PC-3 (cell line): ENCODE measurements at regions not wholly inside any gene's neighbourhood (a gene's known extent, or its start where the extent isn't known, plus 50 kb on each side); places are given as distances from the start of the nearest gene placed in this dataset.
A peak's percentile ranks its signal among the peaks of the same experiment; 100 is the strongest.

Experiments
- CTCF ChIP-seq: fragments of 300-600 bp; sonication (generic); conservative IDR thresholded peaks from 2 replicates; pipeline ENCODE4 v1.5.1; 2017; ENCODE audit warnings: antibody characterized with exemption, low read depth, mild to moderate bottlenecking, low read length
- EZH2 ChIP-seq: fragments of 300-600 bp; sonication (generic); IDR thresholded peaks from one replicate; pipeline ENCODE4 v1.6.1; 2017; ENCODE audit warnings: antibody characterized with exemption, mild to moderate bottlenecking, low read length; ENCODE audit not compliant: unreplicated experiment
- EZH2phosphoT487 ChIP-seq: fragments of 300-600 bp; sonication (generic); IDR thresholded peaks from 2 replicates; pipeline ENCODE4 v1.6.1; 2018; ENCODE audit warnings: mild to moderate bottlenecking, antibody characterized with exemption, low read length, borderline replicate concordance

GRCh38 chr9:80698725-80699410, 990.5 kb downstream of the TLE1 start:
- peak; percentile 47 for TF ChIP-seq CTCF
- no peak for TF ChIP-seq EZH2
- no peak for TF ChIP-seq EZH2phosphoT487
